ENCODE measurements at regions not wholly inside any gene's neighbourhood (a gene's known extent, or its start where the extent isn't known, plus 50 kb on each side); places are given as distances from the start of the nearest gene placed in this dataset.

- H3K27ac ChIP-seq = no peak overlapping the region
Observed at GRCh38 chr6:168157272-168158212, 78.5 kb upstream of the FRMD1 start.

GRCh38 chr6:168156742-168157265 lies 77.8 kb upstream of the FRMD1 start:
- H3K36me3 ChIP-seq = no peaks in the 10 kb centered on the region
- H3K27me3 ChIP-seq = peaks cover 3 to 16% (median 5%) of the 10 kb centered on the region in 3 donors
- TF ChIP-seq CTCF (IDR thresholded peaks at IDR 0.05 in 4 of 5, conservative IDR thresholded peaks at IDR 0.05 in 1 of 5) = no peak
- TF ChIP-seq POLR2A (IDR thresholded peaks at IDR 0.05) = no peak
- in situ Hi-C loops (cut with MboI; ENCODE audit: low sequenced_read_pairs in 4 of 4) (no loop called here), intact Hi-C loops (cut with DNase I; ENCODE audit: low total_unique reads) (no loop called here)
- DNase-seq = no peak
- no peaks in the 10 kb centered on the region for H3K9me3 ChIP-seq
- H3K27ac ChIP-seq = no peak overlapping the region
- peaks cover 0 to 4% of the 10 kb centered on the region in 2 donors for H3K4me1 ChIP-seq
- no peak for ATAC-seq
- H3K4me3 ChIP-seq = no peak overlapping the region

More at GRCh38 chr6:168157272-168158212, 78.5 kb upstream of the FRMD1 start:
- Histone ChIP-seq H3K4me1 (peaks cover 0 to 4% of the 10 kb centered on the region in 2 donors), H3K4me3 (no peak overlapping the region), H3K27me3 (peaks cover 3 to 16% (median 5%) of the 10 kb centered on the region in 3 donors), H3K9me3 (no peaks in the 10 kb centered on the region), H3K36me3 (no peaks in the 10 kb centered on the region)
- TF ChIP-seq POLR2A (IDR thresholded peaks at IDR 0.05) = no peak
- no peak for TF ChIP-seq CTCF (IDR thresholded peaks at IDR 0.05 in 4 of 5, conservative IDR thresholded peaks at IDR 0.05 in 1 of 5)
- DNase-seq (no peak), ATAC-seq (peak; percentile 36 to 39)
- in situ Hi-C loops (cut with MboI; ENCODE audit: low sequenced_read_pairs in 4 of 4) = no loop called here
- intact Hi-C loops (cut with DNase I; ENCODE audit: low total_unique reads) = no loop called here

- peaks cover 3 to 18% (median 5%) of the 10 kb centered on the region in 3 donors for H3K27me3 ChIP-seq
- TF ChIP-seq POLR2A (IDR thresholded peaks at IDR 0.05) (no peak), CTCF (IDR thresholded peaks at IDR 0.05 in 4 of 5, conservative IDR thresholded peaks at IDR 0.05 in 1 of 5) (no peak)
- no peaks in the 10 kb centered on the region for H3K36me3 ChIP-seq
- no peak overlapping the region for H3K4me3 ChIP-seq
- H3K9me3 ChIP-seq = no peaks in the 10 kb centered on the region
- intact Hi-C loops (cut with DNase I; ENCODE audit: low total_unique reads) (no loop called here), in situ Hi-C loops (cut with MboI; ENCODE audit: low sequenced_read_pairs in 4 of 4) (no loop called here)
- H3K4me1 ChIP-seq = peaks cover 0 to 4% of the 10 kb centered on the region in 2 donors
- no peak overlapping the region for H3K27ac ChIP-seq
- DNase-seq (no peak), ATAC-seq (no peak)
Observed at GRCh38 chr6:168155821-168156741, 77.1 kb upstream of the FRMD1 start.

- DNase-seq = no peak
- H3K4me1 ChIP-seq = peaks cover 0 to 4% of the 10 kb centered on the region in 2 donors
- TF ChIP-seq POLR2A (IDR thresholded peaks at IDR 0.05) (no peak), CTCF (IDR thresholded peaks at IDR 0.05 in 4 of 5, conservative IDR thresholded peaks at IDR 0.05 in 1 of 5) (no peak)
- no peaks in the 10 kb centered on the region for H3K36me3 ChIP-seq
- no peak overlapping the region for H3K4me3 ChIP-seq
- no peak overlapping the region for H3K27ac ChIP-seq
- intact Hi-C loops (cut with DNase I; ENCODE audit: low total_unique reads) (no loop called here), in situ Hi-C loops (cut with MboI; ENCODE audit: low sequenced_read_pairs in 4 of 4) (no loop called here)
- peaks cover 3 to 27% (median 14%) of the 10 kb centered on the region in 3 donors for H3K27me3 ChIP-seq
- no peak for ATAC-seq
- no peaks in the 10 kb centered on the region for H3K9me3 ChIP-seq
Observed at GRCh38 chr6:168155193-168155592, 76.2 kb upstream of the FRMD1 start.

Data from gastrocnemius medialis (tissue), 4 donors.